ENCODE measurements at regions not wholly inside any gene's neighbourhood (a gene's known extent, or its start where the extent isn't known, plus 50 kb on each side); places are given as distances from the start of the nearest gene placed in this dataset.
A peak's percentile ranks its signal among the peaks of the same experiment; 100 is the strongest.

GRCh38 chr15:92709110-92709790 is 53.7 kb upstream of the FAM174B start:
- no peak overlapping the region for H3K27ac ChIP-seq
- DNase-seq: no peak
- intact Hi-C loops (cut with DNase I): no loop called here
- no peaks in the 10 kb centered on the region for H3K36me3 ChIP-seq
- no peaks in the 10 kb centered on the region for H3K27me3 ChIP-seq
- H3K4me1 ChIP-seq: peaks cover 0 to 8% (median 2%) of the 10 kb centered on the region in 4 donors
- TF ChIP-seq CTCF (IDR thresholded peaks at IDR 0.05): no peak
- no peak for TF ChIP-seq POLR2AphosphoS5 (IDR thresholded peaks at IDR 0.05)
- no peak for TF ChIP-seq POLR2A (IDR thresholded peaks at IDR 0.05)
- TF ChIP-seq EP300 (IDR thresholded peaks at IDR 0.05): no peak
- no peak overlapping the region for H3K4me3 ChIP-seq
- H3K9me3 ChIP-seq: no peaks in the 10 kb centered on the region
- WGBS, 2 donors: 59 to 76% methylated on average over 10 of the region's 10 CpGs

- Histone ChIP-seq H3K9me3 (no peaks in the 10 kb centered on the region), H3K27me3 (no peaks in the 10 kb centered on the region), H3K4me3 (no peak overlapping the region), H3K27ac (no peak overlapping the region), H3K36me3 (no peaks in the 10 kb centered on the region), H3K4me1 (peaks cover 0 to 15% (median 4%) of the 10 kb centered on the region in 4 donors)
- DNase-seq: no peak
- WGBS, 2 donors: 96 to 98% methylated on average over 30 of the region's 30 CpGs
- no peak for TF ChIP-seq CTCF (IDR thresholded peaks at IDR 0.05)
- no peak for TF ChIP-seq POLR2A (IDR thresholded peaks at IDR 0.05)
- TF ChIP-seq EP300 (IDR thresholded peaks at IDR 0.05): no peak
- TF ChIP-seq POLR2AphosphoS5 (IDR thresholded peaks at IDR 0.05): no peak
- intact Hi-C loops (cut with DNase I): loop anchor here (5.0 to 10.0 kb wide), 3 partner anchors 47 to 1407 kb away; no protein-coding TSS in a partner anchor
These were observed 55.9 kb upstream of the FAM174B start for GRCh38 chr15:92711457-92711831.

GRCh38 chr15:92714077-92714476 is 58.5 kb upstream of the FAM174B start:
- H3K4me1 ChIP-seq: peaks cover 0 to 15% (median 4%) of the 10 kb centered on the region in 4 donors
- no peak for DNase-seq
- 8 to 9% methylated on average over 16 of the region's 16 CpGs for WGBS, 2 donors
- no peaks in the 10 kb centered on the region for H3K9me3 ChIP-seq
- intact Hi-C loops (cut with DNase I): loop anchor here (1.0 to 10.0 kb wide), 5 partner anchors 49 to 1409 kb away; no protein-coding TSS in a partner anchor
- H3K36me3 ChIP-seq: no peaks in the 10 kb centered on the region
- no peak for TF ChIP-seq POLR2AphosphoS5 (IDR thresholded peaks at IDR 0.05)
- TF ChIP-seq POLR2A (IDR thresholded peaks at IDR 0.05): no peak
- no peak for TF ChIP-seq CTCF (IDR thresholded peaks at IDR 0.05)
- TF ChIP-seq EP300 (IDR thresholded peaks at IDR 0.05): no peak
- no peaks in the 10 kb centered on the region for H3K27me3 ChIP-seq
- H3K27ac ChIP-seq: peak overlapping the region; percentile 81 to 88 (median 84)
- H3K4me3 ChIP-seq: peak overlapping the region; percentile 28 to 54 (median 52)

GRCh38 chr15:92714477-92715401 is 59.2 kb upstream of the FAM174B start:
- intact Hi-C loops (cut with DNase I): loop anchor here (1.0 to 10.0 kb wide), 5 partner anchors 50 to 1410 kb away; no protein-coding TSS in a partner anchor
- 2 to 3% methylated on average over 62 of the region's 62 CpGs for WGBS, 2 donors
- Histone ChIP-seq H3K4me1 (peaks cover 0 to 15% (median 4%) of the 10 kb centered on the region in 4 donors), H3K9me3 (no peaks in the 10 kb centered on the region), H3K36me3 (no peaks in the 10 kb centered on the region), H3K4me3 (peak overlapping the region; percentile 28 to 54 (median 52)), H3K27ac (peak overlapping the region; percentile 81 to 88 (median 84)), H3K27me3 (no peaks in the 10 kb centered on the region)
- peak; percentile 88 for DNase-seq
- TF ChIP-seq EP300 (IDR thresholded peaks at IDR 0.05) (no peak), POLR2A (IDR thresholded peaks at IDR 0.05) (peak; percentile 46 to 59), POLR2AphosphoS5 (IDR thresholded peaks at IDR 0.05) (peak in 3 of 4 donors; percentile 46 to 71 (median 56)), CTCF (IDR thresholded peaks at IDR 0.05) (peak; percentile 72 to 88 (median 78))
